Activated T-cell treated with anti-CD3 and anti-CD28 coated beads for 24 hours (primary cell): ENCODE measurements at regions not wholly inside any gene's neighbourhood (a gene's known extent, or its start where the extent isn't known, plus 50 kb on each side); places are given as distances from the start of the nearest gene placed in this dataset.
"Not testable (repeated sequence)": the region's sequence is repeated elsewhere in the genome, so short reads cannot be mapped to it uniquely, and the experiment has no call there.

Experiments used
- DNase-seq: peaks from one replicate; pipeline ENCODE4 v3.0.0-alpha.2; 2020; ENCODE audit warnings: low read depth

- DNase-seq, result not testable (repeated sequence)
Measured at GRCh38 chr20:26120920-26121319, 424.3 kb upstream of the ZNF337 start.

DNA sequence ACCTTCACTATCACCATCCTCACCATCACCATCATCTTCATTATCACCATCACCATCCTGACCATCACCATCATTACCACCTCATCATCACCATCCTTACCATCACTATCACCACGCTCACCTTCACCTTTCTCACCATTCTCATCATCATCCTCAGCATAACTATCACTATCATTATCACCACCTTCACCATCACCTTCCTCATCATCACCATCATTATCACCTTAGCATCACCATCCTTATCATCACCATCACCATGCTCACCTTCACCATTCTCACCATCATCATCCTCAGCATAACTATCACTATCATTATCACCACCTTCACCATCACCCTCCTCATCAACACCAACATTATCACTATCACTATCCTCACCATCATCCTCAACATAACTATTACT is 397.8 kb upstream of the ZNF337 start:
- DNase-seq, result not testable (repeated sequence)

- not testable (repeated sequence) for DNase-seq
Measured at GRCh38 chr20:26091921-26092320, 395.3 kb upstream of the ZNF337 start.

GRCh38 chr20:26086195-26086594 is 389.5 kb upstream of the ZNF337 start:
- not testable (repeated sequence) for DNase-seq

- DNase-seq, result not testable (repeated sequence)
Measured at GRCh38 chr20:26073972-26074371, 377.3 kb upstream of the ZNF337 start.

DNA sequence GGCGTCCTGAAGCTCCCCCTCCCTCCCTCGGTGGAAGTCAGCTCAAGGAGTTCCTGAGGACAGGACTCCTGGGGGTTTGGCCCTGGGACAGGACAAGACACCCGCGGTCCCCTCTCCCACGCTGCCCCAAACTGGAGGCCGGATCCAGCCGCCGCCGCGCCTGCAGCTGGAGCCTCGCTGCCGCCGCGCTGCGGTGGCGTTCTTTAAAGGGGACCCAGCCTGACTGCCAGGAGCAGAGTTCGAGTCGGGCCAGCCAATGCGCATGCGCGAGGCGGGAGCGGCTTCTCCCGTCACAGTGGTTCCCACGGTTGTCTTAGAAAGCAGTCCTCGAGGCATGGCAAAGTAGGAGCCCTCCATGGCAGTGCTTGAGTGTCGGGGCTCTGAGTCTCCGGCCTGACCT is 362.7 kb upstream of the ZNF337 start:
- not testable (repeated sequence) for DNase-seq

GRCh38 chr20:26058446-26058845 is 361.8 kb upstream of the ZNF337 start:
- not testable (repeated sequence) for DNase-seq

- not testable (repeated sequence) for DNase-seq
Measured at GRCh38 chr20:26057135-26057752, 360.6 kb upstream of the ZNF337 start.

DNA sequence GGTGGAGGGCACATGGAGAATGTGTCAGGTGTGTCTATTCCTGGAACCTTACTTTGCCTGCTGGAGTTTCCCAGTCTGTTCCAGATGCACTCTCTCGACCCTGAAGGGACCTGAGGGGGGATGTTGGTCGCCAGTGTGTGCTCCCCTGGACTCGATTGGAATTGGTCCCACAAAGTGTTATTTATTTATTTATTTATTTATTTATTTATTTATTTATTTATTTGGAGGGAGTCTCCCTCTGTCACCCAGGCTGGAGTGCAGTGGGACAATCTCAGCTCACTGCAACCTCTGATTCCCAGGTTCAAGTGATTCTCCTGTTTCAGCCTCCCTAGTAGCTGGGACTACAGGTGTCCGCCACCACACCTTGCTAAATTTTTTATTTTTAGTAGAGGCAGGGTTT is 329.1 kb upstream of the ZNF337 start:
- DNase-seq, result not testable (repeated sequence)

DNA sequence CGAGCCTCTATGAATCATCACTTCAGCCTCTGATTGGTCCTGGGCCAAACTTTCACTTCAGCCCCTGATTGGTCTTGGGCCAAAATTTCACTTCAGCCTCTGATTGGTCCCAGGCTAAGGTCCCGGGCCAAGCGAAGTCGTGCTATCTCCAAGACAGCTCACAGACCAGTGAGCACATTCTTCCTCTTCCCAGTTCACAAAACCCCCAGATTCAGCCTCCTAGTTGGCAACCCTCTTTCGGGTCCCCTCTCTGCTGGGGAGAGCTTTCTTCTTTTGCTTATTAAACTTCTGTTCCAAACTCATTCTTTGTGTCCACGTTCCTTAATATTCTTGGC is 314.3 kb upstream of the ZNF337 start:
- not testable (repeated sequence) for DNase-seq

- DNase-seq, result not testable (repeated sequence)
Measured at GRCh38 chr20:26010224-26010941, 313.7 kb upstream of the ZNF337 start.

DNA sequence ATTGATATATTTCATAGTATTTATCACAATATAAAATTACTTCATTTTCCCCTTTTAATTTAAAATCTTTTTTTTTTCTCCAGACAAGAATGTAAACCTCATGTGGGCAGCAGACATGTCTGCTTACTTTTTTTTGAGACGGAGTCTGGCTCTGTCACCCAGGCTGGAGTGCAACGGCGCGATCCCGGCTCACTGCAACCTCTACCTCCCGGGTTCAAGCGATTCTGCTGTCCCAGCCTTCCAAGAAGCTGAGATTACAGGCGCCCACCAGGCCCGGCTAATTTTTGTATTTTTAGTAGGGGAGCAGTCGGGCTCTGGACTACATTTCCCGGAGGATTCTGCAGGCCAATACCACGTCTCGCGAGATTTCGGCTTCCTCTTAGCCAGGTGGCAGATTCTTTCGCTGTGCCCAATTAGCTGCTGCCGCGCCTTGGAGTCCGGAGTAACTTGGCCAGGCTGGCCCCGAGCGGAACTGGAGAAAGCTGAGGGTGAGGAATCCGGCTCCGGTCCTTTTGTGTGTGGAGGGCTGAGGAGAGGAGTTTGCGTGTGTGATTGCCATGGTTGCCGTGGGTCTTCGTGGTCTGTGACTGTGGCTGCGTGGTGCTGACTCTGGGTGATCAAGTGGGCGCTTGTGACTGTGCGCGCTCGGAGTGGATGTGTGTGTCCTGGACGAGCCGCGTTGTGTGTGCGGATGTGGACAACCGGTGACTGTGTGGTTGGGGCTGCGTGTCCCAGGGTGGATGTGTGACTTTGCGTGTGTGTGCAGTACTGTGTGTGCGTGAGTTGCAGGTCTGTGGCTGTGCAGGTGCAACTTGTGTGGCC is 313.0 kb upstream of the ZNF337 start:
- DNase-seq, result peak; percentile 51

DNA sequence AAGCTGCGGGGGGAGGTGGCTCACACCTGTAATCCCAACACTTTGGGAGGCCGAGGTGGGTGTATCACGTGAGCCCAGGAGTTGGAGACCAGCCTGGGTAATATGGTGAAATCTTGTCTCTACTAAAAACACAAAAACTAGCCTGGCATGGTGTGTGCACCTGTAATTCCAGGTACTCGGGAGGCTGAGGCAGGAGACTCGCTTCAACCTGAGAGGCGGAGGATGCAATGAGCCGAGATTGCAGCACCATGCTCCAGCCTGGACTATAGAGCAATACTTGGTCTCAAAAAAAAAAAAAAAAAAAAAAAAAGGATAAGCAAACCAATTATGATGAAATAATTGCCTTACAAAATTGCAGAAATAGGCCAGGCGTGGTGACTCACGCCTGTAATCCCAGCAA is 311.4 kb upstream of the ZNF337 start:
- DNase-seq, result not testable (repeated sequence)

DNA sequence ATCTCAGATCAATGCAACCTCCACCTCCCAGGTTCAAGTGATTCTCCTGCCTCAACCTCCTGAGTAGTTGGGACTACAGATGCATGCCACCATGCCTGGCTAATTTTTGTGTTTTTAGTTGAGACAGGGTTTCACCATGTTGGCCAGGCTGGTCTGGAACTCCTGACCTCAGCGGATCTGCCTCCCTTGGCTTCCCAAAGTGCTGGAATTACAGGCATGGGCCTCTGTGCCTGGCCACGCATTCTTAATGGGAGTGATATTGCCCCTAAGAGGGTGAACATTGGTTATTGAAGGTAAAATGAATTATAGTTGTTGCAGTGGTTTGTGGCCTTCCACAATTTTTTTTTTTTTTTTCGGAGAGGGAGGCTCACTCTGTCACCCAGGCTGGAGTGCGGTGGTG is 309.5 kb upstream of the ZNF337 start:
- not testable (repeated sequence) for DNase-seq

GRCh38 chr20:26003959-26004358 is 307.3 kb upstream of the ZNF337 start:
- not testable (repeated sequence) for DNase-seq

DNA sequence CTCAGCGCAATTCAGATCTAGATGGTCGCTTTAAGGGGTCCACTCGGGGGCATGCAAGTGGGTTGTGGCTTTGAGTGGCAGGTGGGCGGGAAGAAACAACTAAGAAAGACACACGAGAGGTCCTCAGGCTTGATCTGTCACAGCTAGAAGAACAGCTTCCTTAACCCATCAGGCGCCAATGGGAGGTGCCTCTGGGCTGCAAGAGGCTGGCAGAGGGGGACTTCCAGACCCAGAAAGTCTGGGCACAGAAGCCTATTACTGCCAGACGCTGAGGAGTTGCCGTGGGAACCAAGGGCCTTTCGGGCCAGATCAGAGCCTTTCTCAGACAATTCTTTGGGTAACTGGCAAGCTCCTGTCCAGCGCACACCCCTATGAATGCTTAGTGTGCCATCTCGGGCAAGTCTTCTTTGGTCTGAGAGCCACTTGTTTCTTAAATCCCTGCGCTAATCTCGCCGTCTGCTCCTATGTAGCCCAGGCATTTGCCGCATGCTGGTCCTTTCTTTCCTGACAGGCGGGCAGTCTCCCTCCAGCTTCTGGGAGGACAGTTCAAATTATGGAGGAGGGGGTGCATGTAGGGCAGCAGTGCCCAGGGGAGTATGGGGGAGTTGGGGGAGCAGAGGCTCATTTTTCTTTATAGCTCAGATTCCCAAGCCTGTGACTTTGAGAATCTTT is 300.9 kb upstream of the ZNF337 start:
- DNase-seq, result not testable (repeated sequence)

DNA sequence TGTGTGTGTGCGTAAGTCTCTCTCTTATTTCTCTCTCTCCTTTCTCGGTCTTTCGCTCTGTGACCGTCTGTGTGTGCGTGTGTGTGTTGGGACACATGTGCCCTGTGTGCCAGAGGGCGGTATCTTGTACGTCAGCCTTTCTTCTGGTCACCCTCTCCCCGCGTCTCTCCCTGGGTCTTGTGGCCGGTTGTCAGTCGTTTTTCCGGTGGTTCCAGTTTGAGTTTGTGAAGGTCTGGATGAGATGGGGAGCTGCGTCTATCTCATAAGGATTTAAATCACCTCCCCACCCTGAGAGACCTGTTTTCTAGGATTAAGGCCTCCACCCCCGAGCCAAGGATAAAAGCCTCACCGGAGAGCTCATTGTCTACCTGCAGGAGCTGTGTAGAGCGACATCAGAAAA is 295.5 kb upstream of the ZNF337 start:
- DNase-seq, result no peak

GRCh38 chr20:25991756-25992130 is 295.1 kb upstream of the ZNF337 start:
- DNase-seq, result no peak

GRCh38 chr20:25991051-25991755 is 294.6 kb upstream of the ZNF337 start:
- no peak for DNase-seq

- DNase-seq, result not testable (repeated sequence)
Measured at GRCh38 chr20:25989686-25990085, 293.0 kb upstream of the ZNF337 start.

- no peak for DNase-seq
Measured at GRCh38 chr20:25989196-25989595, 292.5 kb upstream of the ZNF337 start.
